ENCODE measurements at regions not wholly inside any gene's neighbourhood (a gene's known extent, or its start where the extent isn't known, plus 50 kb on each side); places are given as distances from the start of the nearest gene placed in this dataset.
A peak's percentile ranks its signal among the peaks of the same experiment; 100 is the strongest.

DNA sequence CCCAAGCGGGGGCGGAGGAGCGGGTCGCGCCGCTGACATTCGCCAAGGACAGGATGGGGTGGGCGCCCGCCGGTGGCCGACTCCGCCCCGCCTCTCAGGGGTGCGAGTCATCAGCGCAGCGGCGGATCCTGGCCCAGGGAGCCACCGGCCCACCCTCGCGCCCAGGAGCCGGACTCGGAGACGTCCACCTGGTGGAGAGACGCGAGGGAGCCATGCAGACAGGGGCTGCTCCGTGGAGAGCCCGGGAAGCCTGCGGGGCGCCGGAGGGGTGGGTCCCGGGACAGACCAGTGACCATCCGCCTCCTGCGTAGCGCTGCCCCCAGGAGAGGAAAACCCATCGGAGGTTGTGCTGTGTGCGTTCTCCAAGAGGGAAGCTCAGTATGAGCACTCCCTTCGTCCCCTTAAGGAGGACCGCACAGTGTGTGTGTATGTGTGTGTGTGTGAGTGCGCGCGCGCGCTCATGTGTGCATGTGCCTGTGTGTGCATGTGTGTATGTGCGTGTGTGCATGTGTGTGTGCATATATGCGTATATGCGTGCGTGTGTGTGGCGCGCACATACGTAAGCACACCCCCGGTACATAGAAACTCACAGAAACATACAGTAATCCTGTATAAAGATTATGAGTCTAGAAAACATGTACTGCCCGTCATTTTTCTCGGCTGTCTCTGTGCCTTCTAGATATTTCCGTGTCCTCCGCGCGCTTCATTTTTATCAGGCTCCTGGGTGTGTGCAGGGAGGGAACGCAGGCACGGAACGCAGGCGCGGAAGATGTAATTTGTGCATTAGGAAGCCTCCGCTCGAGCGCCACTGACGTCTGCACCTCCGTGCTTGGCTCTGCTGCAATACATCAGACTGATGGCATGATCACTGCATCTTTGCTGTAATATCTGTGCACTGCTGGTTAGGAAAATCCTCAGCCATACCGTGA is 158.9 kb downstream of the TBXT start:
- Histone ChIP-seq H3K4me3 (peak overlapping the region; percentile 55), H3K79me2 (ENCODE audit: low read depth) (no peaks in the 10 kb centered on the region), H3K9me3 (ENCODE audit: low read depth) (no peaks in the 10 kb centered on the region), H3K4me1 (peaks cover 30% of the 10 kb centered on the region), H2AFZ (replicated peaks) (peak overlapping the region; percentile 51), H3K27ac (no peak overlapping the region), H3K4me2 (peak overlapping the region; percentile 87), H3K27me3 (peaks cover 81% of the 10 kb centered on the region), H4K20me1 (ENCODE audit: low read depth) (peaks cover 3% of the 10 kb centered on the region), H3K36me3 (no peaks in the 10 kb centered on the region), H3K9ac (no peak overlapping the region), H3F3A (ENCODE audit: low read depth) (no peaks in the 10 kb centered on the region)
- Mint-ChIP-seq H3K36me3 (no peaks in the 10 kb centered on the region), H3K27ac (no peak overlapping the region), H3K4me3 (peak overlapping the region; percentile 86), H3K9me3 (peaks cover 5% of the 10 kb centered on the region), H3K4me1 (peaks cover 47% of the 10 kb centered on the region), H3K27me3 (ENCODE audit: insufficient read depth, low read depth) (peaks cover 22% of the 10 kb centered on the region)
- TF ChIP-seq EZH2 (IDR thresholded peaks at IDR 0.05) (peak; percentile 84), EZH2phosphoT487 (IDR thresholded peaks at IDR 0.05) (peak; percentile 90)
- TF ChIP-seq, protein P1, sequence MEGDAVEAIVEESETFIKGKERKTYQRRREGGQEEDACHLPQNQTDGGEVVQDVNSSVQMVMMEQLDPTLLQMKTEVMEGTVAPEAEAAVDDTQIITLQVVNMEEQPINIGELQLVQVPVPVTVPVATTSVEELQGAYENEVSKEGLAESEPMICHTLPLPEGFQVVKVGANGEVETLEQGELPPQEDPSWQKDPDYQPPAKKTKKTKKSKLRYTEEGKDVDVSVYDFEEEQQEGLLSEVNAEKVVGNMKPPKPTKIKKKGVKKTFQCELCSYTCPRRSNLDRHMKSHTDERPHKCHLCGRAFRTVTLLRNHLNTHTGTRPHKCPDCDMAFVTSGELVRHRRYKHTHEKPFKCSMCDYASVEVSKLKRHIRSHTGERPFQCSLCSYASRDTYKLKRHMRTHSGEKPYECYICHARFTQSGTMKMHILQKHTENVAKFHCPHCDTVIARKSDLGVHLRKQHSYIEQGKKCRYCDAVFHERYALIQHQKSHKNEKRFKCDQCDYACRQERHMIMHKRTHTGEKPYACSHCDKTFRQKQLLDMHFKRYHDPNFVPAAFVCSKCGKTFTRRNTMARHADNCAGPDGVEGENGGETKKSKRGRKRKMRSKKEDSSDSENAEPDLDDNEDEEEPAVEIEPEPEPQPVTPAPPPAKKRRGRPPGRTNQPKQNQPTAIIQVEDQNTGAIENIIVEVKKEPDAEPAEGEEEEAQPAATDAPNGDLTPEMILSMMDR (IDR thresholded peaks at IDR 0.05), result no peak
- DNase-seq (ENCODE audit: low spot score), result peak; percentile 63

DNA sequence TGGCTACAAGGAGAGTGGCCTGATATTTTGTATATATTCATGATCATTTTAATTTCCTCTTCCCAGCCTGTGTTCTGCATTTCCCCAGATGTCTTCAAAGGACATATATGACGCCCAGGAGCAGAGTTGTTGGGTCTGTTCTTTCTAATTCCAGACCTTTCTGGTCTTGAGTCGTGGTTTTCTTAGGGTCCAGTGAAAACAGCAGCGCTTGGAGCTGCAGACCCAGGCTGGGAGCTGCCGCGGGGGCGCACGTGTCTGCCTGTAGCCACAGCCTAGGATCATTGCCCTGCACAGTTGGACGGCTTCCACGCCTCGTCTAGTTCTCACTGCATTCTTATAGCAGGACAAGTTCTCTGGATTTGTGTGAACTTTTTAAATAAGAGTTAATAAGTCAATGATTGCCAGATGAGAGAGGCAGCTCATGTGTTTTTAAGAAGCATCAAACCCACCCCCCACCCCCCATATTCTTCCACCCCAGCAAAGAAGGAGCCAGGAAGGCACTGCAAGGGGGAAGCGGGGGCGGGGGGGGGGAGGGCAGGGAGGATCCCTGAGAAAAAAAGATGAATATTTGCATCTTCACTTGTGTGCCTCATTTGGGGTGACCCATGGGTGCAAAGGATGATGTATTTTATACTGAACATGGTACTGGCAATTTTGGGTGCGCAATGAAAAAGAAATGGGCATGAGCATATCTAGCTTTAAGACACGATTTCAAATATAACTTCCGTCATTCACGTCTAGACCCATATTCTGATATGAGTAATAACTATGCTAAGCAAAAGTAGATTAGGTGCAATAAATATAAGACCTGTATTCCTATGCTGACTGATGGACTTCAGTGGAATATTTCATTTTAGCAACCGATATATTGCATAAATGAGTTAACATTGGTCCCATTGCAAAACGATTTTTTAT is 160.0 kb downstream of the TBXT start:
- TF ChIP-seq, protein P1 (IDR thresholded peaks at IDR 0.05), result no peak
- TF ChIP-seq EZH2 (IDR thresholded peaks at IDR 0.05), result peak; percentile 0
- Histone ChIP-seq H3K27ac (no peak overlapping the region), H3K4me1 (peaks cover 36% of the 10 kb centered on the region), H2AFZ (replicated peaks) (no peak overlapping the region), H3K27me3 (peaks cover 81% of the 10 kb centered on the region), H3K4me3 (peak overlapping the region; percentile 55), H3K36me3 (no peaks in the 10 kb centered on the region), H3F3A (ENCODE audit: low read depth) (no peaks in the 10 kb centered on the region), H3K79me2 (ENCODE audit: low read depth) (no peaks in the 10 kb centered on the region), H3K4me2 (peak overlapping the region; percentile 87), H3K9me3 (ENCODE audit: low read depth) (no peaks in the 10 kb centered on the region), H4K20me1 (ENCODE audit: low read depth) (peaks cover 3% of the 10 kb centered on the region), H3K9ac (no peak overlapping the region)
- peaks cover 5% of the 10 kb centered on the region for H3K9me3 Mint-ChIP-seq
- peak overlapping the region; percentile 86 for H3K4me3 Mint-ChIP-seq
- DNase-seq (ENCODE audit: low spot score), result peak; percentile 58
- H3K27me3 Mint-ChIP-seq (ENCODE audit: insufficient read depth, low read depth), result peaks cover 28% of the 10 kb centered on the region
- peaks cover 57% of the 10 kb centered on the region for H3K4me1 Mint-ChIP-seq
- H3K27ac Mint-ChIP-seq, result no peak overlapping the region
- H3K36me3 Mint-ChIP-seq, result no peaks in the 10 kb centered on the region

DNA sequence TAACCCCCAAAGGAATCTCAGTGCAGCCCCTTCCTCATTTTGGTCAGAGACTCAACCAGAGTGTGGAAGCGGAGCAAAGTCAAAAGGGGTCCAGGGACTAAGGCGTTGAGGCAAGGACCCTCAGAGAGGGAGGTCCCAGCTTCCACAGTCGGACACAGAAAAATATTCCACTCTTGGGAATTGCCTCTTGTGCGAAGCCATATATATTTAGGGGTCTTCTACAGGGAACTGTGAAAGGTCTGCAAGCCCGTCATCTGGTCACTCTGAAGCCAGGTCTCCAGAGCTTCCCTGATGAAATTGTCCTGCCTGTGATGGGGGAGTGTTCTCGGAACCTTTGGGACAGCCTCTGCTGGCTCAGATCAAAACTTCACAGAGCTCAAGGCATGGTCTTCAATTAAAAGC is 160.8 kb downstream of the TBXT start:
- no peak overlapping the region for H3K27ac ChIP-seq
- peak overlapping the region; percentile 86 for H3K4me3 Mint-ChIP-seq
- H3K27ac Mint-ChIP-seq, result no peak overlapping the region
- TF ChIP-seq, protein P1 (IDR thresholded peaks at IDR 0.05), result no peak
- TF ChIP-seq EZH2 (IDR thresholded peaks at IDR 0.05) (no peak), EZH2phosphoT487 (IDR thresholded peaks at IDR 0.05) (no peak)
- peaks cover 56% of the 10 kb centered on the region for H3K4me1 Mint-ChIP-seq
- peaks cover 36% of the 10 kb centered on the region for H3K4me1 ChIP-seq
- peaks cover 28% of the 10 kb centered on the region for H3K27me3 Mint-ChIP-seq (ENCODE audit: insufficient read depth, low read depth)
- no peak for DNase-seq (ENCODE audit: low spot score)
- H3F3A ChIP-seq (ENCODE audit: low read depth), result no peaks in the 10 kb centered on the region
- peaks cover 81% of the 10 kb centered on the region for H3K27me3 ChIP-seq
- H3K9me3 Mint-ChIP-seq, result peaks cover 5% of the 10 kb centered on the region
- H3K9me3 ChIP-seq (ENCODE audit: low read depth), result no peaks in the 10 kb centered on the region
- H3K9ac ChIP-seq, result no peak overlapping the region
- H3K4me3 ChIP-seq, result peak overlapping the region; percentile 43
- no peaks in the 10 kb centered on the region for H3K36me3 Mint-ChIP-seq
- no peak overlapping the region for H2AFZ ChIP-seq (replicated peaks)
- peaks cover 3% of the 10 kb centered on the region for H4K20me1 ChIP-seq (ENCODE audit: low read depth)
- peak overlapping the region; percentile 77 for H3K4me2 ChIP-seq
- H3K36me3 ChIP-seq, result no peaks in the 10 kb centered on the region
- H3K79me2 ChIP-seq (ENCODE audit: low read depth), result no peaks in the 10 kb centered on the region
